ENCODE measurements at regions not wholly inside any gene's neighbourhood (a gene's known extent, or its start where the extent isn't known, plus 50 kb on each side); places are given as distances from the start of the nearest gene placed in this dataset.
A peak's percentile ranks its signal among the peaks of the same experiment; 100 is the strongest.

DNA sequence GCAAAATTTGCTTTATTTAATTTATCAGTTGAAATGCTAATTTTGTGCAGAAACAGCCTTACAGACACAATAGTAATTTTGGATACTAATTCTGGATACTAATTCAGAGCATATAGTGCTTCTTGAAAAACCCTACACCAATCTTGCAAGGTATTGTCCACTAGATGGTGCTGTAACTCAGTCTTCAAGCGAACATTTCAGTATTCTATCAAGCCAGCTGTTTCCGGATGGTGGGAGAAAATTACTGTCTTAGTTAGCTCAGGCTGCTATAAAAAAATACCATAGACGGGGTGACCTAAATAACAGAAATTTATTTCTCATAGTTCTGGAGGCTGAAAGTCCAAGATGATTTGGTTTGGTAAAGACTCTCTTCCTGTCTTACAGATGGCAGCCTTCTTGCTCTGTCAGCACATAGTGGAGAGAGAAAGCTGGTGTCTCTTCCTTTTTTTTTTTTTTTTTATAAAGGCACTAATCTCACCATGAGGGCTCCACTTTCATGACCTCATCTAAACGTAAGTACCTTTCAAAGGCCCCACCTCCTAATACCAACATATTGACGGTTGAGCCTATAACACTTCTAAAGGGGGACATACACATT lies 1306.5 kb upstream of the CDH9 start:
- TF ChIP-seq, protein P1, sequence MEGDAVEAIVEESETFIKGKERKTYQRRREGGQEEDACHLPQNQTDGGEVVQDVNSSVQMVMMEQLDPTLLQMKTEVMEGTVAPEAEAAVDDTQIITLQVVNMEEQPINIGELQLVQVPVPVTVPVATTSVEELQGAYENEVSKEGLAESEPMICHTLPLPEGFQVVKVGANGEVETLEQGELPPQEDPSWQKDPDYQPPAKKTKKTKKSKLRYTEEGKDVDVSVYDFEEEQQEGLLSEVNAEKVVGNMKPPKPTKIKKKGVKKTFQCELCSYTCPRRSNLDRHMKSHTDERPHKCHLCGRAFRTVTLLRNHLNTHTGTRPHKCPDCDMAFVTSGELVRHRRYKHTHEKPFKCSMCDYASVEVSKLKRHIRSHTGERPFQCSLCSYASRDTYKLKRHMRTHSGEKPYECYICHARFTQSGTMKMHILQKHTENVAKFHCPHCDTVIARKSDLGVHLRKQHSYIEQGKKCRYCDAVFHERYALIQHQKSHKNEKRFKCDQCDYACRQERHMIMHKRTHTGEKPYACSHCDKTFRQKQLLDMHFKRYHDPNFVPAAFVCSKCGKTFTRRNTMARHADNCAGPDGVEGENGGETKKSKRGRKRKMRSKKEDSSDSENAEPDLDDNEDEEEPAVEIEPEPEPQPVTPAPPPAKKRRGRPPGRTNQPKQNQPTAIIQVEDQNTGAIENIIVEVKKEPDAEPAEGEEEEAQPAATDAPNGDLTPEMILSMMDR (IDR thresholded peaks at IDR 0.05; ENCODE audit: low read depth, low read length, poor library complexity, severe bottlenecking): peak; percentile 71
- TF ChIP-seq EZH2phosphoT487 (IDR thresholded peaks at IDR 0.05; ENCODE audit: borderline replicate concordance, low read length): no peak
